Fibroblast of peridontal ligament (primary cell): ENCODE measurements at regions not wholly inside any gene's neighbourhood (a gene's known extent, or its start where the extent isn't known, plus 50 kb on each side); places are given as distances from the start of the nearest gene placed in this dataset.
"Not testable (repeated sequence)": the region's sequence is repeated elsewhere in the genome, so short reads cannot be mapped to it uniquely, and the experiment has no call there.

ENCODE experiments used
- DNase-seq: peaks from one replicate; pipeline ENCODE4 v3.0.0-alpha.2; 2010; ENCODE audit errors: extremely low read depth

DNA sequence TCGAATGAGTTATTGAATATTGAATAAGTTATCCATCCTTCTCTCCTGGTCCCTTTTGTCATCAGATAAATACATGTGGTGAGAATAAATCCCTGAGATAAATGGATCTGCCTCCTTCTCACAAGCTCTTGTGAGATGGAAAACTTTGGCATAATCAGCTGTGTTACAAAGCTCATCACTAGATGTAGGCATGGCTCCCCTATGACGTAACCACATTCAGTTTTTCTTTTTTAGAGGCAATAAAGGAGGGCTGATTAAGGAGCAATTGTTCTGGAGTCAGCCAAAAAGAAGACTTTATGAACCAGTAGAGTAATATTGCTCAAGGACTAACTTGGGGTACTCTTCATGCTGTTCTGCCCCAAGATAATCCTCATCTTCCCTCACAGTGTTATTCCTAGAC is 90.5 kb upstream of the GATB start:
- DNase-seq = no peak

DNA sequence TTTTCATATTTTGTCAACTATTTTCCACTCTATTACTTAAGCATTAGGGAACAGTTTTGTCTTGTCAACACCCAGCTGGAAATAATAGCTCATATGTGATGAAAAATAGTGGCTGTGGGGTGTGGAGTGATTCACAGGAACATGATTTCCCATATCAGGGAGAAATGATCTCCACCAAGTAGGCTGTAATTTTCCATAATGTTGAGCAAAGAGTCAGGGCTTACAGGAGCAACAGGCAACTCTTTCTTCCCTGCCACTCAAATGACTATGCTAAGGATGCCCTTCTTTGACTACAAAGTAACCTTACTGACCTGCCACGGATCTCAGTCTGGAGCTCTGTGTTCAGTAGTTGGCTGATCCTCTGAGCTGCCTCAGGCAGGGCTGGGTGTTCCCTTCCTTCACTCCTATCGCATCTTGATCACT is 90.0 kb upstream of the GATB start:
- no peak for DNase-seq

DNA sequence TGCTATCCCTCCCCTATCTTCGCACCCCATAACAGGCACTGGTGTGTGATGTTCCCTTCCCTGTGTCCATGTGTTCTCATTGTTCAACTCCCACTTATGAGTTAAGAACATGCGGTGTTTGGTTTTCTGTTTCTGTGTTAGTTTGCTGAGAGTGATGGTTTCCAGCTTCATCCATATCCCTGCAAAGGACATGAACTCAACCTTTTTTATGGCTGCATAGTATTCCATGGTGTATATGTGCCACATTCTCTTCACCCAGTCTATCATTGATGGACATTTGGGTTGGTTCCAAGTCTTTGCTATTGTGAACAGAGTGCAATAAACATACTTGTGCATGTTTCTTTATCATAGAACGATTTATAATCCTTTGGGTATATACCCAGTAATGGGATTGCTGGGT is 84.7 kb upstream of the GATB start:
- DNase-seq = not testable (repeated sequence)

DNA sequence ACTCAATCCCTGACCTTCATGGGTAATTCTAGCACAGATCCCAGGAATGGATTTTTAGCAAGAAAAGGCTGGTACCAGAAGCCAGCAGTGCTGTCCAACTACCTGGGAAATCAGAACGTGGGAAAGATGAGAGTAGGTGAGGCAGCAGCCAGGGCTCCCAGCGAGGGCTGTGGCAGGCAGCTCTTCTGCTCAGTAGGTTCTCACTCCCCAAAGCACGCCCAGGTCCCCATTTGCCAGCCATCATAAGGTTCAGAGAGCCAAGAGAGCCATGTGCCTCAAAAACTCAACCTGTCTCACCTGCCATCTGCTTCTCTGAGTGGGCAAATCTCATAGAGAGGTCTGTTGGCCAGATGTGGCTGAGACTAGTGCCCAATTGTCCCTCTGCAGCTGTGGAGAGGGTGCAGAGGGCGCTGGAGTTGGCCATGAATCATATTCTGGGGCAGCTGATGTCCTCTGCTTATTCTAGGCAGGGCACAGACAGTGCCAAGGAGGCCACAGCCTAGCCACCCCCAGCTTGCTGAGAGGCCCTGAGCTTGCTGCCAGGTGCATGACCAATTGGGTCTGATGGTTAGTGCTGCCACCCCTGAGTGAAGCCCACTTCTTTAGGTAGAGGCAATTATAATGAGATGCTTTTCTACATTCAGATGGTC is 81.7 kb upstream of the GATB start:
- DNase-seq = no peak

DNA sequence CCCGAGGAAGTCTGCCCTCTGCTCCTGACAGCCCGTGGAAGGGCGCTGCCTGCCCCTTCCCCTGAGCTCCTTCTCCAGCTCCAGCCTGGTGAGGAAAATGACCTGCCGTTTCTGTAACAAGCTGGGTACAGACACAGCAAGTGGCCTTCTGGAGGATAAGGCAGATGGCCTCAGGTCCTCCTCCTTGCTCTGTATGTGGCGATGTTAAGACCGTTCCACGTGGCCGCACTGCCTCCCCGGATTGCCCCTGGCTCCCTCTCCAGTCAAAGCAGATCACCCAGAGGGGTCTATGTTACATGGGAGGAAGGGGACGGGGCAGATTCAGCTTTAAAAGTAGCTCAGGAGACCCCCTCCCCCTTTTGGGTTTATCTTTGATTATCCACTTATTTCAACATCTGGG is 80.3 kb upstream of the GATB start:
- no peak for DNase-seq

DNA sequence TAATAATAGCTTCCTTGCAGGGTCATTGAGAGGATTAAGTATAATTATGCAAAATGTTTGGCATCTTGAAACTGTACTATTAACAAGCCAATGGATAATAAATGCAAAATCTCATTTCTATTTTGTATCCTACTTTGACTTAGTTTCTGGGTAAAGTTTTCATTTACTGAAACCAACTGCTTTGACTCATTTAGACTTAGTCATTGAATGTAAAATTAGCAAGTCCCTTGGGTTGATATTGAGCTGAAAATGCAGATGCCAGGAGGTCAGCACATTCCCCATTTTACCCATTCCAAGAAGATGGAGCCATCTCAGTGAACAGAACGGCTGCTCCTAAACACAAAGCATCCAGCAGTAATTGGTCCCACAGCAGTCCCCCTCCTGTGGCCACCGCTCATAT is 74.7 kb upstream of the GATB start:
- DNase-seq = peak; percentile 38

DNA sequence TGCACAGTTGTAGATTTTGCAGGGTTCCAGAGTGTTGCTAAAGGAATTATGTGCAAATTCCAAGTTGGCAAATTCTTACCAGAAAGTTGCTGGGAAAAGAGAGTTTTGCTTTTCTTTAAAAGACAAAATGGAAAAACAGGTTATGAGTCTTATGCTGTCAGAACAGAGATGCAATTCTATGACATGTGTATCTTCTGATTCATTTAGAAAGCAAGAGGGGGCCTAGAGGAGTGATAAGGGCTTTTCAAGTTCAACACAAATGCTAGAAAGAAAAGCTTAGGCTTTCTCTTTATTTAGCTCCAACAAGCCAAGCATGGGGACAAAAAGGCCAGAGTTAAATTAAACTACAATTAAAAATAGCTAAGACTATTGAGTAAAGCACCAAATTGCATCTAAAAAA is 72.4 kb upstream of the GATB start:
- no peak for DNase-seq

DNA sequence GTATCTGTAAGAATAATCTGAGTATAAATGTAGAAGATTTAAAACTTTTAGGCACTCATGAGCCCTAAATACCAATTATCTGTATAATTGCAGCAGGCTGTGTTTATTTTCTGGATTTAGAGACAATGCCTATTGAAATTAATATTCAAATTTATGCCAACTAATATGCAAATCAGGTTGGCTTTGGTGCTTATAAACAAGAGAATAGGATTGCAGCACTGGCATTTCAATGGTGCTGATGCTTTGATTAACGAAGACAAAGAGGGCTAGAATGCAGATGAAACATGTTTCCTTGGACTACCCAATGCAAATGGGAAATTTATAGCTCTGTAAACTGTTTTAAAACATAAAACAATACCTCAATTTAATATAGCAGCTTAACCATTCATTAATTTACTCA is 70.7 kb upstream of the GATB start:
- DNase-seq = no peak

DNA sequence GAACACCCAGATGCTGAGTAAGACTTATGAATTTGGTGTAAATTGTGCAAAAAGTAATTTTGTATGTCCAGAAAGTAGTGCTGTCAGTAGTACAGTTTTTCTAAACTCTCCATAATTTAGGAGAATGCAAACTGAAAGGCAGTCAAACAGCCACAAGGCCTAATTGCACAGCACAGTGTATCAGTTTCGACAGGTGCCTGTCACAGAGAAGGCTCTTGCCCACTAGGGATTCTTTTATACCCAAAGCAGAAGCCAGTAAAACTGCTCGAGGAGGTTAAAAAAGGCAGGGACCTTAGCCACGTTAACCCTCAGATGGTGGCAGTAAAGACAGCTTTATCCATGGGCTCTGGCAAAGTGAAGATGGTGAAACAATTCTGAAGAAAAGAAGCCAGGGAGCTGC is 69.4 kb upstream of the GATB start:
- no peak for DNase-seq

DNA sequence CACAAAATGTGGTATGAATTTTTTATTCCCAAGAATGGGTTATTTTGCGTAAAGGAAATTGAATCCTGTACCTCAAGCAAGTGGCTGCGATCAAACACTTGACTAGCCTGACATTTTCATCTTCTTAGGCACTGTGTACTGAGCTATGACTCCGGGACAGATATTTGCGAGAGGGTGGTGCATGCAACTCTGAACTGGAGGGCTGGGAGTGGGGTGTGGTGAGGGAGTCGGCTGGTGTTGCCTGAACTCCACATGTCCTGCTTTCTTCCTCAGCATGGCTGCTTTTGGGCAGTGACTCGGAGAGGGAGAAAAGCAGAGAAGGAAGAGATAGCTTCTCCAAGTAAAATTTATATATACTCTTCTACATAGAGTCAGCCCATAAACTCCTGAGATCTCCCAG is 68.5 kb upstream of the GATB start:
- no peak for DNase-seq

DNA sequence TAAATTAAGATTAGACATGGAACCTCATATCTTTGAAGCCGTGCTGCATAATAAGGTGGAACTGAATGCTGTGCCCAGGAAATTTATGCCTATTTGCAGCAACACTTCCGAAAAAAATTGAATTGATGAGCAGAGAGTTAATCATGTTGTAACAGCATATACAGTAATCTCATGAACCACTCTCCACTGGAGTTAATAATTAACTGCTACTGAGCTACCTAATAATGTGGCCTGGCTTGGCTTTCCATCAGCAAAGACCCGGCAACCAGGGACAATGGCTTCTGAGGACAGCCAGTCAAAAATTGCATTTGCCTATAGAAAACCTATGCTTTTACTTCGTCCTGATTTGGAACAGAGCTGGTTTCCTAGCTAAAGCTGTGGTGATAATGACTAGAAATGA is 63.8 kb upstream of the GATB start:
- DNase-seq = no peak

DNA sequence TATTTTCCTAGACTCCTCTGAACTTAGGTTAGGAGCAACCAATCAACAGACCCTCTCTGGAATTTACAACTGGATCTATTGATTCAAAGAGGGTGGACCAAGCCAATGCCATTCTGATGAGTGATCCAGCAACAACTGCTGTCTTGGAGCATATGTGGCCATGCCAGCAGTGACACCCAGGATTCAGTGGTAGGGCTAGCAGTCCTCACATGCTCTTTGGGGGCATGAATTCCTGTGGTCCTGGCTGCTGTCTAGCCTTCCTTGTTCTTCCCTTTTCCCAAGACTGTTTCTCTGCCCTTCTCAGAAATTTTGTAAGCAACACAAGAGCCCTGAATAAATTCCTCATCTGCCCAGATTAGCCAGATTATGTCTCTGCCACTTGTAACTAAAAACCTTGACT is 61.5 kb upstream of the GATB start:
- no peak for DNase-seq

DNA sequence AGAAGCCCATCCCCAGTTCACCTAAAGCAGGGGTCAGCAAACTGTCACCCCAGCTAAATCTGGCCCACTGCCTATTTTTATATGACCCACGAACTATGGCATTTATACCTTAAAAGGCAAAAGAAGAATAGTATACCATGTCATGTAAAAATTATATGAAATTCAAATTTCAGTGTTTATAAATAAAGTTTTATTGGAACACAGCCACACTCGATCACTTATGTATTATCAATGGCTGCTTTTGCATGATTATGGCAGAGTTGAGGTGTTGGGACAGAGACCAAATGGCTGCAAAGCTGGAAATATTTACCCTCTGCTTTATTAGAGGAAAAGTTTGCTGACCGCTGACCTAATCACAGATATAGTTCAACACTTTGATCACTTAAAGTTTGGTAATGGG is 59.2 kb upstream of the GATB start:
- DNase-seq = no peak

DNA sequence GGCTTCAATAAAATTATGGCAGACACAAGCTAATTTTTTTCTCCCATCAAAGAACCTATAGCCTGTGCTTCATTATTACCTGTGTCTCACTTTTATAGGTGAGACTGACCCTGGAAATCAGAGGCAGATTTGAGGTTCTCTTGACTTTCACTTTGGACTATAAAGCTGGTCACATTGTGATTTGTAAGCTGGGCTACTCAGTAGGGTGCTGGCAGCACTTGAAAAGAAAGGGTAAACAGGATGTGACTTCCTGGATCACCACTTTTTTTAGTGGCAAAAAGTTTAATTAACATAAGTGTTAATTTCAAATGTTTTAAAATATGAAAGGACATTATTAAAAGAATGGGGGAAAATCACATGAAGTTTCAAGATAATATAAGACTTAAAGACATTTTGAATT is 50.6 kb upstream of the GATB start:
- DNase-seq = no peak
